Prostate gland (tissue), 2 donors: ENCODE measurements at regions not wholly inside any gene's neighbourhood (a gene's known extent, or its start where the extent isn't known, plus 50 kb on each side); places are given as distances from the start of the nearest gene placed in this dataset.

Experiments used
- CTCF ChIP-seq, 4 experiments: fragments of 200-600 bp in 2 of 4; fragments of 450-650 bp in 2 of 4; sonication (generic) in 2 of 4; IDR thresholded peaks; 1 replicate in 3 of 4; 2 replicates in 1 of 4; pipeline ENCODE4 v1.5.1; 2016 to 2019; ENCODE audit warnings: antibody characterized with exemption in 4 of 4, mild to moderate bottlenecking in 2 of 4, moderate library complexity in 2 of 4
- POLR2A ChIP-seq: fragments of 450-650 bp; IDR thresholded peaks from one replicate; pipeline ENCODE4 v1.6.1; 2016; ENCODE audit warnings: antibody characterized with exemption, mild to moderate bottlenecking

GRCh38 chr6:56899753-56900152, 55.2 kb upstream of the BEND6 start:
- TF ChIP-seq CTCF (IDR thresholded peaks at IDR 0.05) (no peak), POLR2A (no peak)
